ENCODE measurements at regions not wholly inside any gene's neighbourhood (a gene's known extent, or its start where the extent isn't known, plus 50 kb on each side); places are given as distances from the start of the nearest gene placed in this dataset.

DNA sequence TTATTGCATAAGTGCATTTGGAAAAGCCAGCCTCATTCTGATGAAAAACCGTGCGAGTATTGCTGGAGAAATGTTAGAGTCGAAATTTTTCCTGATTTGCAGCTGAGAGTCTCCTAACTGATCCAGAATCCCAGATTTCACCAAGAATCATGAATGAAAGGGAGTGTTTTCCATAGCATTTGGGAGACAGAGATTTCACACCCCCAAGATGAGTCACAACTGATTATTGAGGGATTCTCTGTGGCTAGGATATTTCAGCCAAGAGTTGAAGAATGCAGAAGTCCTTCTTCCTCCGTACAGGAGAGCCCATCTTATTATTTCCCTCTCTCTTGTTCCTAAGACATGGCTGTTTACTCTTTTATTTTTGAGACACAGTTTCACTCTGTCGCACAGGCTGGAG lies 82.2 kb upstream of the SALL4 start:
- DNase-seq = no peak
- Histone ChIP-seq H3K36me3 (no peaks in the 10 kb centered on the region), H3K4me3 (no peak overlapping the region), H3K27ac (no peak overlapping the region), H3K27me3 (no peaks in the 10 kb centered on the region), H3K4me1 (no peaks in the 10 kb centered on the region), H3K9me3 (no peaks in the 10 kb centered on the region)
- intact Hi-C loops (cut with DNase I; ENCODE audit: low total_unique reads) = no loop called here
- in situ Hi-C loops (cut with MboI; ENCODE audit: low pct_ligation_motif_present in 1 of 4, low pct_unique_long_range_greater_than_20kb in 1 of 4, low sequenced_read_pairs in 3 of 4) = no loop called here
- 64 to 81% methylated on average over 4 to 5 of the region's 5 CpGs for WGBS, 2 donors (ENCODE audit: low coverage in 1 of 2)
- no peak for TF ChIP-seq EP300 (IDR thresholded peaks at IDR 0.05; ENCODE audit: low read depth)
- TF ChIP-seq, protein P1, sequence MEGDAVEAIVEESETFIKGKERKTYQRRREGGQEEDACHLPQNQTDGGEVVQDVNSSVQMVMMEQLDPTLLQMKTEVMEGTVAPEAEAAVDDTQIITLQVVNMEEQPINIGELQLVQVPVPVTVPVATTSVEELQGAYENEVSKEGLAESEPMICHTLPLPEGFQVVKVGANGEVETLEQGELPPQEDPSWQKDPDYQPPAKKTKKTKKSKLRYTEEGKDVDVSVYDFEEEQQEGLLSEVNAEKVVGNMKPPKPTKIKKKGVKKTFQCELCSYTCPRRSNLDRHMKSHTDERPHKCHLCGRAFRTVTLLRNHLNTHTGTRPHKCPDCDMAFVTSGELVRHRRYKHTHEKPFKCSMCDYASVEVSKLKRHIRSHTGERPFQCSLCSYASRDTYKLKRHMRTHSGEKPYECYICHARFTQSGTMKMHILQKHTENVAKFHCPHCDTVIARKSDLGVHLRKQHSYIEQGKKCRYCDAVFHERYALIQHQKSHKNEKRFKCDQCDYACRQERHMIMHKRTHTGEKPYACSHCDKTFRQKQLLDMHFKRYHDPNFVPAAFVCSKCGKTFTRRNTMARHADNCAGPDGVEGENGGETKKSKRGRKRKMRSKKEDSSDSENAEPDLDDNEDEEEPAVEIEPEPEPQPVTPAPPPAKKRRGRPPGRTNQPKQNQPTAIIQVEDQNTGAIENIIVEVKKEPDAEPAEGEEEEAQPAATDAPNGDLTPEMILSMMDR (IDR thresholded peaks at IDR 0.05) = no peak
- TF ChIP-seq POLR2AphosphoS5 (IDR thresholded peaks at IDR 0.05) = no peak
- no peak for TF ChIP-seq POLR2A (IDR thresholded peaks at IDR 0.05)

DNA sequence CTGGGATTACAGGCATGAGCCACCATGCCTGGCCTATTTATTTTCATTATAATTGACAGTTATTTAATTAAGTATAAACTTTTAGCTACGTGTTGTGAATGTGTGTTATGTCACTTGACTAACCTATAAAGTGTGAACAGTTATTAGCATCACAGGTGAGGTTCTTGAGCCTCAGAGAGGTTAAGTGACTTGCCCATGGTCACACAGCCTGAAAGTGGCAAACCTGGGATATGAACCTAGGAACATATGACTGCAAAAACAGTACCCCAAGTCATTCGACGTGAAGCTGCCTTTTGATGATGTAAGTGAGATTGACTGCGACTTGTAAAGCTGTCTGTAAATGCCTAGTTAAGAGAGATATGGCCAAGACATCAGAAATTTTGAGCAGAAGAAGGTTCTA lies 77.9 kb upstream of the SALL4 start:
- no peaks in the 10 kb centered on the region for H3K9me3 ChIP-seq
- H3K36me3 ChIP-seq = no peaks in the 10 kb centered on the region
- H3K4me3 ChIP-seq = no peak overlapping the region
- intact Hi-C loops (cut with DNase I; ENCODE audit: low total_unique reads) (no loop called here), in situ Hi-C loops (cut with MboI; ENCODE audit: low pct_ligation_motif_present in 1 of 4, low pct_unique_long_range_greater_than_20kb in 1 of 4, low sequenced_read_pairs in 3 of 4) (no loop called here)
- no peak overlapping the region for H3K27ac ChIP-seq
- 88 to 91% methylated on average over 4 of the region's 4 CpGs for WGBS, 2 donors (ENCODE audit: low coverage in 1 of 2)
- no peak for TF ChIP-seq POLR2AphosphoS5 (IDR thresholded peaks at IDR 0.05)
- TF ChIP-seq POLR2A (IDR thresholded peaks at IDR 0.05) = no peak
- TF ChIP-seq EP300 (IDR thresholded peaks at IDR 0.05; ENCODE audit: low read depth) = no peak
- TF ChIP-seq, protein P1 (IDR thresholded peaks at IDR 0.05) = no peak
- DNase-seq = no peak
- H3K4me1 ChIP-seq = no peaks in the 10 kb centered on the region
- no peaks in the 10 kb centered on the region for H3K27me3 ChIP-seq

DNA sequence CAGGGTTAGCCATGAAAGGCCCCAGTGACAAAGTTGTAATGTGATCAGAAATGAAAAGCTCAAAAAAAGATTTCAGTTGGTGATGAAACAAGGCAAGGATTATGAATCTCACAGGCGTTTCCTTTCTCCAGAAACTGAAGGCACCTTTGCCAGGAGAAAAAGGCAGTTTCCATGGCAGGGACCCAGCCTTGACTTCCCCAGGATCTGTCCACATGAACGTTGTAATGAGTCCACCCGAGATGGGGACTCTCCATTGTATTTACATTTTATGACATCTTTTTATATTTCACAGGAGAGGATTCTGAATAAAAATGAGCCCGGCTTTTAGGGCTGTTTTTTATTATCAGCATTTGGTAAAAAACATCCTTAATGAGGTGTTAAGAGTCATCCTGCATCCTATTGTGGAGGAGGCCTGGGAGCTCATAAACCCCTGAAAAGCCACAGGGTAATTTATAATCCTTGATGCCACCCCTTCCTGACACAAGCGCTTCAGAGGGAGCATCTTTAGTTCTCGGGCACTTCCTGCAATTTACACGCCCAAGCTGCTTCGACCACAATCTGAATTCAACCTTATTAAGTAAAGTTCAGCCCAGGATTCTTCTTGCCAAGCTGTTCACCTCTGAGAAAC lies 74.1 kb upstream of the SALL4 start:
- in situ Hi-C loops (cut with MboI; ENCODE audit: low pct_ligation_motif_present in 1 of 4, low pct_unique_long_range_greater_than_20kb in 1 of 4, low sequenced_read_pairs in 3 of 4) (no loop called here), intact Hi-C loops (cut with DNase I; ENCODE audit: low total_unique reads) (no loop called here)
- no peak for DNase-seq
- Histone ChIP-seq H3K27me3 (peaks cover 24% of the 10 kb centered on the region), H3K27ac (no peak overlapping the region), H3K9me3 (no peaks in the 10 kb centered on the region), H3K36me3 (no peaks in the 10 kb centered on the region), H3K4me3 (no peak overlapping the region), H3K4me1 (no peaks in the 10 kb centered on the region)
- WGBS, 2 donors (ENCODE audit: low coverage in 1 of 2) = 45 to 47% methylated on average over 7 to 8 of the region's 8 CpGs
- TF ChIP-seq EP300 (IDR thresholded peaks at IDR 0.05; ENCODE audit: low read depth) = no peak
- TF ChIP-seq, protein P1 (IDR thresholded peaks at IDR 0.05) = no peak
- no peak for TF ChIP-seq POLR2A (IDR thresholded peaks at IDR 0.05)
- no peak for TF ChIP-seq POLR2AphosphoS5 (IDR thresholded peaks at IDR 0.05)

DNA sequence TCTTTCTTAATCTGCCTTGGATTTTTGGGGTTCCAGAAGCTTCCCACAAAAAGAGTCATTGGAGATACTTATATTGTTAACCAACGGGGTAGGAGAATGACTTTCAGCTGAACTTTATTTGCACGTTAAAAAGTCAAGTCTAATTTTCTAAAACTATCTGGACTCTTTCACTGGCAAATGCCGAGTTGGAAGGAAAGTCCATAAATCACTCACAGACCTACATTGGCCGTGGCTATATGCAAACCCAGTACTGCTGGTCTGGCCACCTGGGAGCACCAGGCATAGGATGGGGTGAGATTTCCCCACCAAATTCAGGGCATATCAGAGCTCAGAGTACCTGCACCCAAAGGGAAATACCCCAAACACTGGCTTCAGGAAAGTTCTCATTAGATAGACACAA lies 71.3 kb upstream of the SALL4 start:
- DNase-seq = no peak
- intact Hi-C loops (cut with DNase I; ENCODE audit: low total_unique reads) = no loop called here
- Histone ChIP-seq H3K4me3 (no peak overlapping the region), H3K27ac (no peak overlapping the region), H3K9me3 (no peaks in the 10 kb centered on the region), H3K4me1 (no peaks in the 10 kb centered on the region), H3K36me3 (no peaks in the 10 kb centered on the region), H3K27me3 (peaks cover 35% of the 10 kb centered on the region)
- in situ Hi-C loops (cut with MboI; ENCODE audit: low pct_ligation_motif_present in 1 of 4, low pct_unique_long_range_greater_than_20kb in 1 of 4, low sequenced_read_pairs in 3 of 4) = no loop called here
- TF ChIP-seq POLR2AphosphoS5 (IDR thresholded peaks at IDR 0.05) (no peak), POLR2A (IDR thresholded peaks at IDR 0.05) (no peak), EP300 (IDR thresholded peaks at IDR 0.05; ENCODE audit: low read depth) (no peak)
- TF ChIP-seq, protein P1 (IDR thresholded peaks at IDR 0.05) = no peak
- 48 to 75% methylated on average over 3 to 4 of the region's 4 CpGs for WGBS, 2 donors (ENCODE audit: low coverage in 1 of 2)

All from transverse colon (tissue), 4 donors.